Hematopoietic multipotent progenitor cell (in vitro differentiated cells): ENCODE measurements at regions not wholly inside any gene's neighbourhood (a gene's known extent, or its start where the extent isn't known, plus 50 kb on each side); places are given as distances from the start of the nearest gene placed in this dataset.
A peak's percentile ranks its signal among the peaks of the same experiment; 100 is the strongest.
"Not testable (repeated sequence)": the region's sequence is repeated elsewhere in the genome, so short reads cannot be mapped to it uniquely, and the experiment has no call there.

Source experiments
- DNase-seq, 3 donors: peaks; one replicate each; pipeline ENCODE4 v3.0.0-alpha.2; 2011 to 2015; ENCODE audit warnings: low read depth in 2 of 3, low spot score in 2 of 3

DNA sequence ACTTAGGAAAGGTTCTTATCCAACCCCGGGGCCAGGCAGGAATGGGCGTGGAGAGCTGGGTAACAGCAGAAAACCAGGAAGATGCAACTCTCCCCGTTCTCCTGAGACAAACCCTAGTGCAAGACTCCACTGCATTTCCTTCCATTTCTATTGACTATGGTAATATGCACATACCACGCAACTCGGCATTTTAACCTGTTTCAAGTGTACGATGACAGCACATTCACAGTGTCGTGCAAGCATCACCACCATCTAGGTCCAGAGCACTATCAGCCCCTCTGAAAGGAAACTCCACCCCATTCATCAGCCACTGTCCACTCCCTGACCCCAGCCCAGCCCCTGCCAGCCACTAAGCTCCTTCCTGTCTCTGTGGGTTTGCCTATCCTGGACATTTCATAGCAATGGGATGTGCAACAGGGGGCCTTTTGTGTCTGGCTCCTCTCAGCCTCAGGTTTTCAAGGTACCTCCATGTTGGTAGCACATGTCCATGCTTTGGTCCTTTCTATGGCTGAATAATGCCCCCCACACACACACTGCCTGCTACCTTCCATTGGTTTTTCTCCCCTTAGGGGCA is 441.9 kb downstream of the SOX9 start:
- no peak for DNase-seq

DNA sequence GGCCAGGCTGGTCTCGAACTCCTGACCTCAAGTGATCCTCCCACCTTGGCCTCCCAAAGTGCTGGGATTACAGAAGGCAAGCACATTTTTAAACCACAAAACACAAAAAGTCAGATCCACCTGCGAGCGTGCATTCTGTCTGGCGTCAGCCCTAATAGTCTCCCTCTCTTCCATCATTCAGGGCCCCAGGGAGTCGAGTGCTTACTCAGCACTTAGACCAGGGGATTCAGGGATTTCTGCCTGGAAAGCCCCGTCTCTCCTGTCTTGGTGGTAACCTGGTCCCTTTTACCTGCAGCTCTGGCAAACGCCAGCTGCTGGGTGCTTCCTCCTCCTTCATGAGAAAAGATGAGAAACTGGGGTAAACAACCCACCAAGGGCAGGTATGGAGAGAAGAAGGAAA is 443.1 kb downstream of the SOX9 start:
- no peak for DNase-seq

DNA sequence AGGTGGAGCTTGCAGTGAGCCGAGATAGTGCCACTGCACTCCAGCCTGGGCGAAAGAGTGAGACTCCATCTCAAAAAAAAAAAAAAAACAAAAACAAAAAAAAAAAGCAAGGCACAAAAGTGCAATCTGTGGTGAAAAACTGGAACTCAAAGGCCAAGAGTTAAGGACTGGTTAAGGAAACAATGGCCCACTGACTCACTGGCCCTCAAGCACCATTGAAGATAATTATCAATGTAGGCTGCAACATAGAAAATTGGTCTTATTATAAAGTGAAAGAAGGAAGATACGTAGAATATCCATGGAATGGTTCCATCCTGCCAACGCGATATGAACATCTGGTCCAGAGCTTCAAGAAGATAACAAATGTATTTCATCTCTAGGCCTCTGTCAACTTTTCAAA is 444.2 kb downstream of the SOX9 start:
- DNase-seq = no peak

DNA sequence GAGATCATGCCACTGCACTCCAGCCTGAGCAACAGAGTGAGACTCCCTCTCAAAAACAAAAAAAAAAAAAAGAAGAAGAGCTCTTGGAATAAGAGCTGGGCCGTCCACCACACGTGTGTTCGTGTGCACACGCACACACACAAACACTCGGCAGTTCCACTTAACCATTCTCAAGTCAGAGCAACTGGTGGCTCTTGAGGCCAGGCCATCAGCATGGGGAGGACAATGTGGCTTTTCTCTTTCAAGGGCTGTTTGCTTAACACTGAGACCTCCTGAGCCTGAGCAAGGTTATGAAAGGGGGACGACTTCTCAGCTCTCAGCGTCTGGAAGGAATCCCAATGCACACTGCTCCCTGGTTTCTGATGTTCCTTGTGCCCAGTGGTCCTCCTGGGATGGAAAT is 444.9 kb downstream of the SOX9 start:
- DNase-seq = no peak

DNA sequence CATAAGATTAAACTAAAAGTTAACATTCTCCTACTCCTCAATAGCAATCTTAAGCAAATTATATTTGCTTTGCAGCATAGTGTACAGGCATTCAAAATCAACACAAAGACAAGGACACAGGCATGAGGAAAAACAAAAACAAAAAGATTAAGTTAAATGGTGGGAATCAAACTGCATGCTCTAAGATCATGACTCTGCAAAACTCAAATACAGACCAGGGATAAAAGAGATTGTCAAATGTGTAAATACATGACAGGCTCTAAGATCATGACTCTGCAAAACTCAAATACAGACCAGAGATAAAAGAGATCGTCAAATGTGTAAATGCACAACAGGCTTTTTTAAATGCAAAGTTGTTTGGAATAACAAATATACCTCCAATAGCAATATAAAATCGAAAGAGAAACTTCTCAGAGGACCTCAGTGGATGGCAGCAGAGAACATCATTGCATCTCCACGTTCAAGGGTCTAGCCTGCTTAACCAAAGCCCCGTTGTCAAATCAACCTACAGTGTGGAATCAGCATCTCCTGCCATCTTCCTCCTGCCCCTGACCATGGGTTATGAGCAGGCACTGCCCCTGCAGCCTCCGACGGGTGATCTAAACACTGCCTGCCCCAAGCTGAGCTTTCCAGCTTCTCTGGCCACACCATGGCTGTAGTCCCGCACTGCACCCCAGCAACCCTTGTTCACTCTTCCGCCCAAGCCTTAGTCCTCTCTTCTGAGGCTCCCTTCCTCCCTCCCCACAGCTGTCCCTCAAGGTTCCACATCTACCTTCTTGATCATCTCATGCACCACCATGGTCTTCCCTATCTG is 446.1 kb downstream of the SOX9 start:
- DNase-seq = peak in 1 of 3 donors; percentile 9

DNA sequence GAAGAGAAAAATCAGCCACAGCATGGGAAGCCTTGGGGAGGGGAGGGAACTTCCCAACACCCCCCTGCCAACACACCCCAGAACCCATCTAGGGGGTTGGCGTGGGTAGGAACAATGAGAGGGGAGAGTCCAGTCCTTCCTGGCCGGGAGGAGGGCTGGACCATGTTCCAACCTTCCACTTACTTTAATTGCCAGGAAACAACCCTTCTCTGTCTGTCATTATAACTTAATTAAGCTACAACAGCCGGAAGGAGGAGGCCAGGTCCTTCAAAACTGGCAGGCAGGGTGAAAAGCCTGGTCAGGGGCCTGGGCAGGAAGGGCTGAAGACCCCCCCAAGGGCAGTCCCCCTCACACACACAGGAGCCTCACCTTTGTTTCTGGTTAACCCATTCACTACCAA is 447.0 kb downstream of the SOX9 start:
- no peak for DNase-seq

DNA sequence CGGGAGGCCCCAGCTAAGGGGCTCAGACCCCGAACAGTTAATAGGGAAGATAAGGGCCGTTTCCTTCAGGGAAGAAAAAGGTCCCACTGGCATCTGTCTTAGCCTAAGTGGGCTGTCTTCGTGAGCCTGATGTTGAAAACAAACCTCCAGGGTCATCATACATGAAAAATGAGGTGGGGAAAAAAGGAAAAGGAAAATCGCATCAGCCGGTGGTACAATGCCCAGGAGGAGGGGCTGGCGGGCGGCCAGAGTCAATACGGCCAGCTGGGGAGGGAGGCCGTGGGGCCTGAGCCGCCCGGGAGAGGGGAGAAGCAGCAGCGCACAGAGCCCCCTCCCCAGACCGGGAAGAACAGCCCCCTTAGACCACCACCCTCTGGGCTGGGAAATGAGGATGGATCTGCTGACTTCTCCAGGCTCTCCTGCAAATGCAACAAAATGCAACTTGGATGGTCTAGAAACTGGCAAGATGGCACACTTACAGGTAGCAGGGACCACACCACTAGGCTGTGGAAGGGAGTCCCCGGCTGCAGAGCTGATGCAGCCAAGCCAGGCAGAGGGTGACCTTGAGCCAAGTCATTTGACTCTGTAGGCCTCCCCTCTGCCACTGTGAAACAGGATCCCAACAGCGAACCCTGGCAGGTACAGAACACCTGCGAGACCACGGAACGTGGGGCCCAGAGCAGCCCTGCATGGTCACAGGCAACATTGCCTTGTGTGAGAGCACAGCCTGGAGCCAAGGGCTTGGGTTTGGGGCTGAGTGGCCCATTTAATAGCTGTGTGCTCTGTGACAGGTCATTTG is 448.5 kb downstream of the SOX9 start:
- no peak for DNase-seq

DNA sequence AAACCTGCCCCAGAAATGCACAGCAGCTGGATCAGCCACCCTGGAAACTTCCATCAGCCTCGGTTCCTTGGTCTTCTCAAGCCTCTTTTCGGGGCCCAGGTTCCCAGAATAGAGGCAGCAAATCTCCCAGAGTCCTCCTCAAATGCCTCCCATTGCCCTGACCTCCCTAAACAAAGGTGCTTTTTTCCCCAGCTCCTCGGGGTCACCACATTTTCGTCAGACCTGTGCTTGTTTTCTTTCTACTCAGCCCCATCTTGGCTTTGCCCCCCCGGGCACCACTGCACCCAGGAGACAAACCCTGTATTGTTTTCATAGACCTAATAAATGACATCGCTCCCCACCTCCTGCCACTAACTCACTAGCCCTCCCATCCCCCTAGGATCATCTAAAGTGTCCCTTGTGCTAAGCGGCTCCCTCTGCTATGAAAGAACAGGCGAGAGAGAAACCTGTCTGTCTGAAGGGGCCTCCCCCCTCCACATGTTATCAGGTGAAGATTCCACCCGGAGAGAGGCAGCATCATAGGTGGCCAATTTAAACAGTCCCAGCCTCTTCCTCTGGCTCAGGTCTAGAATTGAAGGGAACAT is 451.1 kb downstream of the SOX9 start:
- DNase-seq = no peak

DNA sequence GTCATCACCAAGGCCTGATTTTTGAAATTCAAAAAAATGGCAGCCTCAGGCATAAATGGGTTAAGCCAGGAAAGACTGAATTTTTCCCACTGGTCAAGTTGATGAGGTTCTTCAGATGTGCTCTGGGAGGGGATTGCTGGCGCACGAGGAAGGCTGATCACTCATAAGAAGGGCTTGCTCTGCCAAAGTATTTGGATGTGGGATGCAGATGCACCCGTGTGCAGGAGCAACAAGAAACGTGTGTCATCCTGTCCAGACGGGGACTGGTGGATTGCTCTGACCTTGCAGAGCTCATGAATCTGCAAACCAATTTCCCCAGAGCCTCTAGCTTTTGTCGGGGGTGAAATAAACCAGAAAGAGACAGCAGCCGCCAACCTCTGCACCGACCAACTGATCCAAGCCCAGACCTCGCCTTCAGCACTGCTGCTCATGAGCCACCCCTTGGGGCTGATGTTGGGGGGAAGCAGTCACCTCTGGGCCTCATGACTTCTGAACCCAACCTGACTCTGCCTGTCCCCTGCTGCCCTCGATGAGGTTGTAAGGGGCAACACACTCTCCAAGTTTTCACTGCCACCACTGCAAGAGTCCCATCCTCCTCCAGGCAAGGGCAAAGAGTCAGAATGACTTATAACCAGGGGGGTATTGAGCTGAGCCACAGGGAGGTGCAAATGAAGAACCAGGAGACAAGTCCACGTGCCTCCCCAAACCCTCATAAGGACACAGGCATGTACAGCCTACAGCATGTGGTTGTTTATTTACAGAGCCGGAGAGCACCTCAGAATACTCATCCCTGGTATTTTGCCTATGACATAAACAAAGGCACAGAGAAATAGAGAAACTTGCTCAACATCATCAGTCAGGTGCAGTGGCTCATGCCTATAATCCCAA is 452.0 kb downstream of the SOX9 start:
- no peak for DNase-seq

DNA sequence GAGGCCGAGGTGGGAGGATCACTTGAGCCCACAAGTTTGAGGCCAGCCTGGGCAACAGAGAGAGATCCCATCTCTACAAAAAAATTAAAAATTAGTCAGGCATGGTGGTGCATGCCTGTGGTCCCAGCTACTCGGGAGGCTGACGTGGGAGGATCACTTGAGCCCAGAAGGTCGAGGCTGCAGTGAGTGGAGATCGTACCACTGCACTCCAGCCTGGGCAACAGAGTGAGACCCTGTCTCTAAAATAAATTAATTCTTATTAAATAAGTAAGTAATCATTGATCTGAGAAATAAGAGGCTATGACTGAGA is 452.6 kb downstream of the SOX9 start:
- not testable (repeated sequence) for DNase-seq

DNA sequence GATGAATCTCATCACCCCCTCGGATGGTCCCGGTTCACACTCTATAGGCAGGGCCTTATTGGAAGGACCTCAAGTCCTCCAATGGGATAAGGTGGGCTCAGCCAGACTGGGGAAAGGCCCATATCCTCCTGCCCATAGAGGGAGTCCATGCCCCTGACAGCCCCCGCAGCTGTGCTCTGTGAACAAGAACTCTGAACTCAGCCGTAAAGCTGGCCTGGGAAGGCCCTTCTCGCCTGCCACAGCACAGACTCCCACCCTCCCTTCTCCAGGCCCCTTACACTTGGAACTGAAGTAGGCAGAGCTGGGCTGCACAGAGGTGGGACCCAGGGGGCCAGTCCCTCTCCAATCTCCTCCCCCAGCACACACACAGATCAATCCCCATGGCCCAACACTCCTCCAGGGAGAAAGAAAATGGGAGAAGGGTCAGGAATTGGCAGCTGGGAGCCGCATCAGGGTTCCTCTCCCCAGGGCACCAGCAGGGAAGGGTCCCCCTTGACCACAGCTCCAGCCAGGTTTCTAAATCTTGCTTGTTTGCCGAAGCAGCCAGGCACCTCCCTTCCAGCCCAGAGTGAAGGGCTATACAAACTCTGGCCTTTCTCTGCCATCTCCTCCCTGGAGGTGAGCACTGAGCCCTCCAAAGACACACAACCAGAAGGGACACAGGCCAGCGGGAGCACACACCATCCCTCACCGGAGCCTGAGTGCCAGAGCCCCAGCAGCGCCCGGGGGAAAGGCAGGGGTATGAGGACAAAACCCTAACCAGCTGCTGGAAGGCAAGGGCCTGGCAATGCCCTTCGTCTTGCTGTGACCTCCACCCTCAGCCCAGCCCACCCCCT is 454.1 kb downstream of the SOX9 start:
- no peak for DNase-seq

DNA sequence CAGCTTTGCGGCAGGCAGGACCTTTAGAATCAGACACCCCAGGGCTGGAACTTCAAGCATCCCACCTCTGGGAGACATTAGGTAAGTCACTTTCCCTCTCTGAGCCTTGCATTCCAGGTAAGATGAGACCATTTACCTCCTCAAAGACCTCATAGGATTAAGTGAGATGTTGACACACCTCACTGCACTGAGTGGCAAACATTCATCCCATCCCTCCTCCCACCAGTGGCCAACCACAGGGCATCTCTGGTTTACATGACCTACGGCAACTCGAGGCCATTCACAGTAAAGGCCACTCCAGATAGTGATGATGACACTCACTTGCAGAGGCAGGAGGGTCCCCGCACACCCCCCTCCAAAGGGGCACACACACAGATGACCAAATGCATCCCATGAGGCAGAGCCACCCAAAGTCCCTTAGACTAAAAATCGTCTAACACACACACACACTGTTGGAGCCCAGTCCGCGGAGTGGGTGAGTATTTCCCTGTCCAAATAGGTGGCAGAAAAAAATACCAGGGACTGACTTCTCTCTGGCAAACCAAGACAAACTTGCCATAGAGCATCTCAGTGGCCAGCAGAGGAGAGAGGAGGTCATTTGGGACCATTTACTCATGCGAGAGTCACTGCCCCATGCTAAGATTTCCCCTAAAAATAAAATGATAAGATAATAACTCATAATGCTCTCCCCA is 454.9 kb downstream of the SOX9 start:
- no peak for DNase-seq

DNA sequence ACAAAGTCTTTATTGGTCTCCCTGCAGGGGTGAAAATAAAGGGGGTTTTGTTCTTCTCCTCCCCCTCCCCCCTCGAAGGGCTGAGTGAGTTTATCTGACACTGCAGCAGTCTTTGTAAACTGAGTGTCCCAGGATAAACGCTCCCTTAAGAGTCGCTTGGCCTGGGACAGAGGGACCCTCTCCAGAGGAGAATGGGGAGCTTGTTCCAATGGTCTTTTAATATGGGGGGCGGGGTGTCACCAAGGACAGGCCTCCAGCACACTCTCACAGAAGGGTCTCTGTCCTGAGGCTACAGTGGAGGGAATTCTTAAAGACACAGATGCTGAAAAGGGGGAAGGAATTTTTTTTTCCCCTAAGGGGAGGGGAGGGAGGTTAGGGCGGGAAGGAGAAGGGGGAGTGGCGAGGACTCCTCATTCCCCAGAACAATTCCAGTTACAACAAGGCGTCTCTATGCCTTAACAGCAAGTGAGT is 455.5 kb downstream of the SOX9 start:
- DNase-seq = no peak

DNA sequence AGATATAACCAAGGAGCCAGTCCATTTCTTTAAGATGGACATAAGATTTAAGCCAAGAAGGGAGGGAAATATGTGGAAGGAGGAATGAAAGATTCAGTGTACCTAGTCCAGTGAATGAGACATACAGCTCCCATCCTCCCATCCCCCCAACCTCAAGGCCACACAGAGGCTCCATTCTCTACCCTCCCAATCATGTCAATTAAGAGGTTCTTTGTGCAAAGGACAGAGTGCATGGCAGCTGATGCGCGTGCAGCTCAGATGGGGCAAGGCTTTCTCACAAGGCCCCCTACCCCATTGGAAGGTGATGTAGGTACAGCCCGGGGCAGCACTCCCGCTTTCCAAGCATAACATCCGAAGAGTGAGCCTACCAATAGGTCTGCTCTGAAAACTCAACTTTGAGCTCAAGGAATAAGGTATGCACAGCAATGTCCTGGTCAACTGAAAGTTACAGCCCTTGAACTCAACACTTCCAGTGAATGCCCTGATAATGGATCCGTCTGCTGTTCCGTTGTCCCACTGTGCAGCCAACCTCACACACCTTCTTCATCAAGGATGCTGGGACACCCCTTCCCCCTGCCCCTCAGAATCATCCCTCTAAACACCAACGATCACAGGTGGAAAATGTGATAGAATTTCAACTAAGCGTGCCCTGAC is 458.1 kb downstream of the SOX9 start:
- DNase-seq = no peak

DNA sequence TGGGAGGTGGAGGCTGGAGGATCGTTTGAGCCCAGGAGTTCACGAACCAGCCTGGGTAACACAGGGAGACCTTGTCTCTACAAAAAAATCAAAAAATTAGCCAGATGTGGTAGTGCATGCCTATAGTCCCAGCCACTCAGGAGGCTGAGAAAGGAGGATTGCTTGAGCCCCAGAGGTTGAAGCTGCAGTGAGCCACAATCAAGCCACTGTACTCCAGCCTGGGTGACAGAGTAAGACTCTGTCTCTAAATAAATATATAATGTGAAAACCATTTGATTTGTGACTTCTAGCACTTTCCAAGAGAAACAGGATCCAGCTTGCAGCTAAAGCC is 459.1 kb downstream of the SOX9 start:
- DNase-seq = no peak

DNA sequence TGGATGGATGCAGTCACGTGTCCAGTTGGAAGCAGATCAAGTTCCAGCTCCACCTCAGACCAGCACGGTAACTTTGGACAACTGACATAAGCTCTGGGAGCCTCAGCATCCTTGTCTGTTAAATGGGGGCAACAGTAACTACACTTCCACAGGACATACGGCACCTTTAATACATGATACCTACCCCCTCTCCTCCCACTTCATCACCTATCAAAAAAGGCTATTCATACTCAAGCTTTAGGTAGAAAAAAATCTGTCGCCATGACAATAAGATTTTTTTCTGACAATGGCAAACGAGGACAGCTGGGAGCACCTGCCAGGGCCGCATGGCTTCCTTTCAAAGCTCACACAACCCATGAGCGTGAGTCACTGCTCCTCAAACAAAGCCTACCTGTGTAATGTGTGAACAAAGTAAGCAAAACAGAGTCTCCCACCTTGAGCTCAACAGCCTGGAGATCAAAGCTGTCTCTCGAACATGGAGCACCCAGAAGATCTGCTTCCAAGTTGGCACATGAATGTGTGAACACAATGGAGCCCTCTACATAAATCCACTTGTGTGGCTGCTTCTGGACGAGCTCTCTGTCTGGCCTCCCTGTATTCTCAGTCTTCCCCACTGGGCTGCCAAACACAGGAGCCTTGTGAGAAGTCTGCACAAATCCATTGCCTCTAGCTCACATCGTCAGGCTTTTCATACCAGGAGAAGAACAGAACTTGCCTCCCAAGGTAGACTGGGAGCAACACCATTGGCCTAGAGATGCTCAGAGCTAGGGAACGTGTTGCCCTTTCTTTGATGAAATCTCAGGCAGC is 459.7 kb downstream of the SOX9 start:
- no peak for DNase-seq

DNA sequence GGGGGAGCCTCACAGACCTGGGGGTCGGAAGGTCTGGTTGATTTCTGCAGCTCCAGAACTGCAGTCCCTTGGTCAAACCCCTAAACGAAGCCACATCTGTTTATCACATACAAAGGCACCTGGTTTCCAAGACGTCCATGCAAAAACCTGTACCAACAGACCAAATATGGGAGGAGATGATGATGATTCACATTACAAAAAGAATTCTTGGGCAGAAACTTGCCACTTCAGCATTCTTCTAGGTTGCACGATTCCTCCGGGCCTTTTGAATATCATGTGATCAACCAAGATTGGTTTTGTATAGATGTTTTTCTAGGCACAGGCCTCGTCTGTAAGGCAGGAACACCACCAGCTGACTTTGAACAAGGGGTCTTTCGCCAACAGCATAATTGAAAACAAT is 466.3 kb downstream of the SOX9 start:
- no peak for DNase-seq
